HG02840 (cell line): ENCODE measurements at regions not wholly inside any gene's neighbourhood (a gene's known extent, or its start where the extent isn't known, plus 50 kb on each side); places are given as distances from the start of the nearest gene placed in this dataset.
"Not testable (repeated sequence)": the region's sequence is repeated elsewhere in the genome, so short reads cannot be mapped to it uniquely, and the experiment has no call there.

ENCODE experiments used
- ATAC-seq: cut with Tn5 transposase; IDR thresholded peaks from one replicate; pipeline ENCODE4 v1.9.1; 2021; ENCODE audit warnings: mild to moderate bottlenecking, moderate library complexity, moderate number of reproducible peaks; ENCODE audit not compliant: unreplicated experiment, low FRiP score

- no peak for ATAC-seq
These were observed 97.2 kb upstream of the CLNK start for GRCh38 chr4:10781805-10782204.

GRCh38 chr4:10780803-10781202 is 96.2 kb upstream of the CLNK start:
- not testable (repeated sequence) for ATAC-seq

GRCh38 chr4:10775132-10775531 is 90.6 kb upstream of the CLNK start:
- not testable (repeated sequence) for ATAC-seq

- no peak for ATAC-seq
These were observed 89.1 kb upstream of the CLNK start for GRCh38 chr4:10773656-10774055.

GRCh38 chr4:10773010-10773409 is 88.4 kb upstream of the CLNK start:
- no peak for ATAC-seq

GRCh38 chr4:10765386-10765785 is 80.8 kb upstream of the CLNK start:
- ATAC-seq = no peak

GRCh38 chr4:10762561-10762960 is 78.0 kb upstream of the CLNK start:
- ATAC-seq = no peak

GRCh38 chr4:10761903-10762302 is 77.3 kb upstream of the CLNK start:
- ATAC-seq = no peak

- ATAC-seq = no peak
These were observed 75.5 kb upstream of the CLNK start for GRCh38 chr4:10760086-10760485.

- no peak for ATAC-seq
These were observed 74.3 kb upstream of the CLNK start for GRCh38 chr4:10758906-10759305.

- no peak for ATAC-seq
These were observed 69.4 kb upstream of the CLNK start for GRCh38 chr4:10753856-10754402.

GRCh38 chr4:10753336-10753735 is 68.8 kb upstream of the CLNK start:
- ATAC-seq = no peak

GRCh38 chr4:10750714-10751113 is 66.1 kb upstream of the CLNK start:
- ATAC-seq = no peak

GRCh38 chr4:10747186-10747585 is 62.6 kb upstream of the CLNK start:
- ATAC-seq = peak; percentile 40

- peak; percentile 9 for ATAC-seq
These were observed 62.0 kb upstream of the CLNK start for GRCh38 chr4:10746371-10747171.

- peak; percentile 55 for ATAC-seq
These were observed 58.8 kb upstream of the CLNK start for GRCh38 chr4:10743357-10743756.

- no peak for ATAC-seq
These were observed 57.6 kb upstream of the CLNK start for GRCh38 chr4:10741961-10742699.

- no peak for ATAC-seq
These were observed 56.5 kb upstream of the CLNK start for GRCh38 chr4:10740891-10741620.

GRCh38 chr4:10740251-10740650 is 55.7 kb upstream of the CLNK start:
- no peak for ATAC-seq

GRCh38 chr4:10738826-10739489 is 54.4 kb upstream of the CLNK start:
- no peak for ATAC-seq
